H1 (cell line): ENCODE measurements at regions not wholly inside any gene's neighbourhood (a gene's known extent, or its start where the extent isn't known, plus 50 kb on each side); places are given as distances from the start of the nearest gene placed in this dataset.

Source experiments
- CTCF ChIA-PET: fragments of 300-600 bp; sonication (Branson Sonifier 250); formaldehyde crosslinking; loops from one replicate; lab custom pipeline; 2021; ENCODE audit not compliant: partially characterized antibody; lab: Charles Lee
- POLR2A ChIA-PET: fragments of 300-600 bp; sonication (Branson Sonifier 250); formaldehyde crosslinking; loops from one replicate; lab custom pipeline; 2021; ENCODE audit warnings: inconsistent platforms; ENCODE audit not compliant: partially characterized antibody; lab: Charles Lee
- DNase-seq, 2 experiments: peaks; one replicate each; pipeline versions ENCODE4 v3.0.0 to v3.0.0-alpha.2; 2010 to 2022; ENCODE audit warnings: low spot score in 2 of 2, low read depth in 1 of 2, mixed read lengths in 1 of 2
- FAIRE-seq: peaks from 2 replicates; lab custom pipeline; 2011; peaks lifted over from hg19 to GRCh38; lab: Jason Lieb, UNC
- H2AFZ ChIP-seq: 2 replicates; pipeline ENCODE4 v1.8.1; 2012; ENCODE audit warnings: low read length, inconsistent platforms
- H2AK5ac ChIP-seq: 2 replicates; pipeline ENCODE4 v1.6.1; 2013; ENCODE audit warnings: low read depth, low read length
- H2BK120ac ChIP-seq: replicated peaks from 2 replicates; pipeline ENCODE3; 2013; ENCODE audit warnings: low read depth, low read length, inconsistent platforms
- H2BK12ac ChIP-seq: 2 replicates; pipeline ENCODE4 v1.6.1; 2013; ENCODE audit warnings: low read depth, low read length
- H2BK15ac ChIP-seq: 2 replicates; pipeline ENCODE4 v1.6.1; 2013; ENCODE audit warnings: low read length
- H2BK20ac ChIP-seq: 2 replicates; pipeline ENCODE4 v1.6.1; 2013; ENCODE audit warnings: low read length
- H2BK5ac ChIP-seq: 2 replicates; pipeline ENCODE4 v1.6.1; 2013; ENCODE audit warnings: low read depth, low read length
- H3K14ac ChIP-seq: 2 replicates; pipeline ENCODE4 v1.6.1; 2013; ENCODE audit warnings: inconsistent platforms; ENCODE audit not compliant: insufficient read length
- H3K18ac ChIP-seq: 2 replicates; pipeline ENCODE4 v1.6.1; 2013; ENCODE audit warnings: low read length; ENCODE audit errors: extremely low read depth
- H3K23ac ChIP-seq: 2 replicates; pipeline ENCODE4 v1.6.1; 2013; ENCODE audit warnings: inconsistent platforms; ENCODE audit not compliant: insufficient read length
- H3K23me2 ChIP-seq: 2 replicates; pipeline ENCODE4 v1.6.1; 2013; ENCODE audit warnings: low read depth, low read length
- H3K27ac ChIP-seq: 2 replicates; pipeline ENCODE4 v1.6.1; 2011; ENCODE audit warnings: low read depth, low read length, inconsistent platforms
- H3K27me3 ChIP-seq, 4 experiments: replicated peaks in 1 of 4; 1 replicate in 1 of 4; 2 replicates in 3 of 4; pipeline versions ENCODE4 v1.6.1 to v1.8.1; 2011 to 2013; ENCODE audit warnings: low read length in 3 of 4, mild to moderate bottlenecking in 3 of 4, inconsistent platforms in 2 of 4, mixed read lengths in 2 of 4, moderate library complexity in 1 of 4; ENCODE audit not compliant: control insufficient read depth in 3 of 4, insufficient read depth in 3 of 4; ENCODE audit errors: extremely low read depth in 1 of 4
- H3K36me3 ChIP-seq, 4 experiments: 2 replicates each; pipeline versions ENCODE4 v1.6.1 to v1.8.1; 2011 to 2013; ENCODE audit warnings: mild to moderate bottlenecking in 4 of 4, low read length in 3 of 4, moderate library complexity in 2 of 4, control low read depth in 1 of 4, inconsistent platforms in 1 of 4; ENCODE audit not compliant: insufficient read depth in 4 of 4, control insufficient read depth in 2 of 4
- H3K4ac ChIP-seq: replicated peaks from 2 replicates; pipeline ENCODE3; 2013; ENCODE audit warnings: low read length, low read depth, mixed read lengths, inconsistent platforms; ENCODE audit not compliant: insufficient read length
- H3K4me1 ChIP-seq, 4 experiments: replicated peaks in 1 of 4; 1 replicate in 1 of 4; 2 replicates in 3 of 4; pipeline versions ENCODE4 v1.6.1 to v1.8.1; 2011 to 2013; ENCODE audit warnings: low read length in 3 of 4, inconsistent platforms in 2 of 4, mixed read lengths in 1 of 4; ENCODE audit not compliant: insufficient read depth in 4 of 4, control insufficient read depth in 3 of 4
- H3K4me2 ChIP-seq, 2 experiments: 2 replicates each; pipeline versions ENCODE4 v1.6.1 to v1.8.1; 2011 to 2013; ENCODE audit warnings: low read depth in 2 of 2, low read length in 2 of 2, control low read depth in 1 of 2, inconsistent platforms in 1 of 2, mild to moderate bottlenecking in 1 of 2; ENCODE audit not compliant: insufficient read depth in 1 of 2
- H3K4me3 ChIP-seq, 4 experiments: fragments of 200-600, 300-600 bp in 1 of 4; sonication (generic), shearing (Covaris generic), sonication (Bioruptor Twin) in 1 of 4; 2 replicates each; pipeline versions ENCODE4 v1.5.1 to v1.8.1; 2011 to 2016; ENCODE audit warnings: low read length in 4 of 4, low read depth in 3 of 4, control low read depth in 2 of 4, inconsistent platforms in 2 of 4, mild to moderate bottlenecking in 2 of 4, mixed read lengths in 1 of 4, moderate library complexity in 1 of 4; ENCODE audit not compliant: insufficient read depth in 2 of 4; ENCODE audit errors: extremely low read depth in 1 of 4
- H3K56ac ChIP-seq: replicated peaks from 2 replicates; pipeline ENCODE3; 2013; ENCODE audit warnings: low read depth, mild to moderate bottlenecking, mixed read lengths, low read length, inconsistent platforms; ENCODE audit not compliant: insufficient read length
- H3K79me1 ChIP-seq: 2 replicates; pipeline ENCODE4 v1.6.1; 2013; ENCODE audit warnings: low read depth, low read length, control low read depth
- H3K79me2 ChIP-seq, 2 experiments: 2 replicates each; pipeline versions ENCODE4 v1.6.1 to v1.8.1; 2012 to 2013; ENCODE audit warnings: low read length in 2 of 2, mild to moderate bottlenecking in 2 of 2, inconsistent platforms in 1 of 2; ENCODE audit not compliant: insufficient read depth in 2 of 2, control insufficient read depth in 1 of 2
- H3K9ac ChIP-seq, 4 experiments: replicated peaks in 1 of 4; 1 replicate in 1 of 4; 2 replicates in 3 of 4; pipeline versions ENCODE4 v1.6.1 to v1.8.1; 2011 to 2013; ENCODE audit warnings: low read depth in 3 of 4, low read length in 3 of 4, control low read depth in 2 of 4, mild to moderate bottlenecking in 2 of 4, moderate library complexity in 2 of 4, inconsistent platforms in 1 of 4; ENCODE audit errors: extremely low read depth in 1 of 4
- H3K9me3 ChIP-seq, 2 experiments: 2 replicates each; pipeline versions ENCODE4 v1.6.1 to v1.8.1; 2012 to 2013; ENCODE audit warnings: mild to moderate bottlenecking in 2 of 2, moderate library complexity in 2 of 2, control low read depth in 1 of 2, inconsistent platforms in 1 of 2, low read depth in 1 of 2, low read length in 1 of 2, mixed read lengths in 1 of 2; ENCODE audit not compliant: insufficient read depth in 2 of 2
- H4K20me1 ChIP-seq, 2 experiments: replicated peaks in 1 of 2; 2 replicates each; pipeline versions ENCODE3 to v1.8.1; 2011 to 2013; ENCODE audit warnings: inconsistent platforms in 2 of 2, low read length in 2 of 2, mild to moderate bottlenecking in 1 of 2; ENCODE audit not compliant: insufficient read depth in 2 of 2, control insufficient read depth in 1 of 2
- H4K5ac ChIP-seq: 2 replicates; pipeline ENCODE4 v1.6.1; 2013; ENCODE audit warnings: low read length, low read depth, mixed read lengths, inconsistent platforms; ENCODE audit not compliant: insufficient read length
- H4K8ac ChIP-seq: 2 replicates; pipeline ENCODE4 v1.8.0; 2013; ENCODE audit warnings: mild to moderate bottlenecking, moderate library complexity, low read length, inconsistent platforms; ENCODE audit not compliant: insufficient read depth; ENCODE audit errors: extremely low read depth
- H4K91ac ChIP-seq: replicated peaks from 2 replicates; pipeline ENCODE3; 2013; ENCODE audit warnings: low read length, mixed read lengths, inconsistent platforms; ENCODE audit not compliant: insufficient read length
- EGR1 ChIP-seq: IDR thresholded peaks from 2 replicates; pipeline ENCODE4 v1.6.1; 2011; ENCODE audit warnings: low read depth, low read length, borderline replicate concordance
- FOSL1 ChIP-seq: IDR thresholded peaks from 2 replicates; pipeline ENCODE4 v1.6.1; 2011; ENCODE audit warnings: mild to moderate bottlenecking, low read depth, low read length, moderate library complexity; ENCODE audit not compliant: insufficient read depth
- GTF2F1 ChIP-seq: IDR thresholded peaks from 2 replicates; pipeline ENCODE4 v1.6.1; 2012; ENCODE audit warnings: low read depth, low read length, improper control_type of control experiment, borderline replicate concordance
- HDAC2 ChIP-seq, 2 experiments: fragments of 300-600 bp in 1 of 2; sonication (generic) in 1 of 2; IDR thresholded peaks; 2 replicates each; pipeline ENCODE4 v1.6.1; 2011 to 2012; ENCODE audit warnings: low read depth in 2 of 2, low read length in 2 of 2, mild to moderate bottlenecking in 2 of 2, moderate library complexity in 2 of 2, borderline replicate concordance in 1 of 2, inconsistent platforms in 1 of 2
- JUN ChIP-seq: IDR thresholded peaks from 2 replicates; pipeline ENCODE4 v1.6.1; 2011; ENCODE audit warnings: low read depth, mild to moderate bottlenecking, improper control_type of control experiment, low read length
- KDM1A ChIP-seq: fragments of 200-600, 300-600 bp; sonication (generic); IDR thresholded peaks from 2 replicates; pipeline ENCODE4 v1.7.1; 2016; ENCODE audit warnings: mild to moderate bottlenecking, low read length, borderline replicate concordance
- KDM4A ChIP-seq: IDR thresholded peaks from one replicate; pipeline ENCODE4 v1.7.1; 2012; ENCODE audit warnings: low read depth, mild to moderate bottlenecking, moderate library complexity, low read length, inconsistent platforms; ENCODE audit not compliant: severe bottlenecking
- PHF8 ChIP-seq: fragments of 200-600 bp; sonication (generic); conservative IDR thresholded peaks from 2 replicates; pipeline ENCODE4 v1.7.1; 2012; ENCODE audit warnings: low read depth, mild to moderate bottlenecking, inconsistent platforms, low read length, moderate library complexity
- RBBP5 ChIP-seq: IDR thresholded peaks from 2 replicates; pipeline ENCODE4 v1.7.1; 2012; ENCODE audit warnings: low read depth, mild to moderate bottlenecking, inconsistent platforms, low read length, moderate library complexity, borderline replicate concordance
- SUZ12 ChIP-seq: fragments of 200-600 bp; sonication (generic); IDR thresholded peaks from 2 replicates; pipeline ENCODE4 v1.6.1; 2012; ENCODE audit warnings: mild to moderate bottlenecking, inconsistent platforms, low read length, moderate library complexity, mixed read lengths
- TBP ChIP-seq: IDR thresholded peaks from 2 replicates; pipeline ENCODE4 v1.6.1; 2011; ENCODE audit warnings: low read depth, low read length, improper control_type of control experiment
- TCF12 ChIP-seq: IDR thresholded peaks from 2 replicates; pipeline ENCODE4 v1.6.1; 2011; ENCODE audit warnings: low read depth, mild to moderate bottlenecking, low read length
- WGBS, 2 experiments: shearing (Covaris generic) in 1 of 2; methylation state at CpG; one replicate each; pipeline versions ENCODE4 v1.1.6 to v1.1.7; 2013 to 2015; ENCODE audit warnings: low lambda C conversion rate in 2 of 2, mixed read lengths in 2 of 2, inconsistent platforms in 1 of 2, low coverage in 1 of 2, missing lambda C conversion rate in 1 of 2; ENCODE audit not compliant: insufficient replicate concordance in 2 of 2, insufficient coverage in 1 of 2, insufficient read length in 1 of 2; ENCODE audit errors: extremely low coverage in 1 of 2, missing lambda C conversion rate in 1 of 2; 5-methylcytosine and 5-hydroxymethylcytosine counted together

DNA sequence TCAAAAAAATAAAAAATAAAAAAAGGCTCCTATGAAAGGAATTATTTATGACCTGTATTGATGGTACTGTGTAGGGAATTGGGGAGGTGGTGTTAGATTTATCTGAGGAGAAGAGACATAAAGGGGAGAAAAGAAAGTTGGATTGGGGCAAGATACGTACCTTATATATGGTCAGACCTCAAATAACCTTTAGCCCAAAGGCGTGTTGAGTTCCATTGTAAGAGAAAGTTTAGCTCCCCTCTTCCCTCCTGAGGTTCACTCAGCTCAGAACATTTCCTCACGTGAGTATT is 296.9 kb downstream of the ADGB start:
- H3K36me3 ChIP-seq = no peaks in the 10 kb centered on the region; a peak in 2 of 8 replicates
- no peaks in the 10 kb centered on the region for H3K27me3 ChIP-seq
- FAIRE-seq = no peak
- WGBS, 2 experiments = 75% methylated on average over 3 of the region's 3 CpGs; no CpG with 5 or more reads in 1 of the 2 experiments
- H3K4me2 ChIP-seq = no peak overlapping the region
- H3K4me1 ChIP-seq = no peaks in the 10 kb centered on the region
- H2BK120ac ChIP-seq = no peak overlapping the region
- H2BK20ac ChIP-seq = no peak overlapping the region
- H3K14ac ChIP-seq = no peak overlapping the region
- H3K23me2 ChIP-seq = no peaks in the 10 kb centered on the region
- H4K91ac ChIP-seq = no peak overlapping the region
- no peak overlapping the region for H2BK15ac ChIP-seq
- POLR2A ChIA-PET = no interaction called here
- H3K4ac ChIP-seq = no peak overlapping the region
- H3K18ac ChIP-seq = no peak overlapping the region
- no peak overlapping the region for H4K5ac ChIP-seq
- H2BK12ac ChIP-seq = no peak overlapping the region
- no peaks in the 10 kb centered on the region for H4K20me1 ChIP-seq
- no peak overlapping the region for H3K4me3 ChIP-seq
- CTCF ChIA-PET = interaction anchor here (0.6 to 1.0 kb wide), 2 partner anchors 8 to 33 kb away, joined by 3 read pairs; no protein-coding TSS in a partner anchor
- no peaks in the 10 kb centered on the region for H3K79me1 ChIP-seq
- TF ChIP-seq RBBP5 (no peak), GTF2F1 (no peak), TBP (no peak), SUZ12 (no peak), JUN (no peak), TCF12 (no peak), KDM1A (no peak), HDAC2 (IDR thresholded peaks at IDR 0.05; ENCODE audit: borderline replicate concordance in 1 of 2, low read depth in 2 of 2, low read length in 2 of 2) (no peak), KDM4A (no peak), EGR1 (no peak), PHF8 (no peak), FOSL1 (no peak)
- no peak overlapping the region for H3K56ac ChIP-seq
- no peak overlapping the region for H2AK5ac ChIP-seq
- no peak overlapping the region for H3K9ac ChIP-seq
- no peaks in the 10 kb centered on the region for H3K79me2 ChIP-seq
- H2BK5ac ChIP-seq = no peak overlapping the region
- H4K8ac ChIP-seq = no peak overlapping the region
- H2AFZ ChIP-seq = no peak overlapping the region
- H3K9me3 ChIP-seq = no peaks in the 10 kb centered on the region
- H3K27ac ChIP-seq = no peak overlapping the region
- no peak for DNase-seq
- no peak overlapping the region for H3K23ac ChIP-seq
